ENCODE measurements at regions not wholly inside any gene's neighbourhood (a gene's known extent, or its start where the extent isn't known, plus 50 kb on each side); places are given as distances from the start of the nearest gene placed in this dataset.

DNA sequence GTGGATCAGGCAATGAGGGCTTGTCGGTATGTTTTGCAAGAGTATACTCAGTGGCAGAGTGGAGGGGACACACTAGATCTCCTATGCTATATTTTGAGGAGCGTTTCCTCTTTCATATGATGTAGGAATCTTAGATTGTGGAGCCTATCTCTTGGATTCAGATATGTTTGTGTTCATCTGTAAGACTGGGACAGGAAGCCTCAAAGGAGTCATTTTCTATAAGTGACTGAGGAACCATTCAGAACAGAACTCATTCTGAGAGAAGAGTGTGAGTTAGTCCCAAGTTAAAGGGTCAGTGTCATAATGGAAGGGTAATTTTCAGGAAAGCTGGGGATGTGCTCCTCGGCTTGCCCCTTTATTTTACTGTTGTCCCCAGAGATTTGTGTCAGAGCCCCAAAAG lies 107.7 kb downstream of the PTGS2 start:
- TF ChIP-seq, protein P1, sequence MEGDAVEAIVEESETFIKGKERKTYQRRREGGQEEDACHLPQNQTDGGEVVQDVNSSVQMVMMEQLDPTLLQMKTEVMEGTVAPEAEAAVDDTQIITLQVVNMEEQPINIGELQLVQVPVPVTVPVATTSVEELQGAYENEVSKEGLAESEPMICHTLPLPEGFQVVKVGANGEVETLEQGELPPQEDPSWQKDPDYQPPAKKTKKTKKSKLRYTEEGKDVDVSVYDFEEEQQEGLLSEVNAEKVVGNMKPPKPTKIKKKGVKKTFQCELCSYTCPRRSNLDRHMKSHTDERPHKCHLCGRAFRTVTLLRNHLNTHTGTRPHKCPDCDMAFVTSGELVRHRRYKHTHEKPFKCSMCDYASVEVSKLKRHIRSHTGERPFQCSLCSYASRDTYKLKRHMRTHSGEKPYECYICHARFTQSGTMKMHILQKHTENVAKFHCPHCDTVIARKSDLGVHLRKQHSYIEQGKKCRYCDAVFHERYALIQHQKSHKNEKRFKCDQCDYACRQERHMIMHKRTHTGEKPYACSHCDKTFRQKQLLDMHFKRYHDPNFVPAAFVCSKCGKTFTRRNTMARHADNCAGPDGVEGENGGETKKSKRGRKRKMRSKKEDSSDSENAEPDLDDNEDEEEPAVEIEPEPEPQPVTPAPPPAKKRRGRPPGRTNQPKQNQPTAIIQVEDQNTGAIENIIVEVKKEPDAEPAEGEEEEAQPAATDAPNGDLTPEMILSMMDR (conservative IDR thresholded peaks at IDR 0.05; ENCODE audit: low read depth, low read length) = no peak
- no peak for TF ChIP-seq EZH2 (IDR thresholded peaks at IDR 0.05; ENCODE audit: low read length, unreplicated experiment)

Data from PC-3 (cell line).